Fibroblast of villous mesenchyme (primary cell): ENCODE measurements at regions not wholly inside any gene's neighbourhood (a gene's known extent, or its start where the extent isn't known, plus 50 kb on each side); places are given as distances from the start of the nearest gene placed in this dataset.

ENCODE experiments used
- DNase-seq: peaks from one replicate; pipeline ENCODE4 v3.0.0-alpha.2; 2010; ENCODE audit warnings: low read depth
- H3K4me3 ChIP-seq: 2 replicates; pipeline ENCODE4 v1.5.1; 2011; ENCODE audit warnings: low read depth, mild to moderate bottlenecking, low read length
- TF ChIP-seq, protein P1 (sequence below): IDR thresholded peaks from 2 replicates; pipeline ENCODE4 v1.5.1; 2012; ENCODE audit warnings: low read depth, mild to moderate bottlenecking, low read length; ENCODE audit not compliant: insufficient read depth

DNA sequence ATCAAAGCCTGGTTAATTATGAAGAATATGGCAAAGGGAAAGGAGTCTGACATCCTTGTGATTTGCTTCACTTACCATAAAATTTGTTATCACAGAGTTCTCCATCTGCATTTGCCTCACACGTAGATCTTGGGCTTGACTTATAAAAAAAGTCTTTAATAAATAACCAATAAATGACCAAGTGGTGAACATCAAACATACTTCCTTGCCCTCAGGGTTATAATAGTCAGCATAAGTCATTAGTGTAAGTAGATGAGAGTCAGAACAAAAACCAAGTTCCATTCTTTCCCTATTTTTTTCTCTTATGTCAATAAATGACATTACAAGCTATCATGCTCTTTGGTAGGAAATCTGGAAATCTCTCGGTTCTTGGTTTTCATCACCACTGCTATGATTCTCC lies 635.4 kb upstream of the ATXN7L3B start:
- no peak for DNase-seq
- no peak overlapping the region for H3K4me3 ChIP-seq
- TF ChIP-seq, protein P1, sequence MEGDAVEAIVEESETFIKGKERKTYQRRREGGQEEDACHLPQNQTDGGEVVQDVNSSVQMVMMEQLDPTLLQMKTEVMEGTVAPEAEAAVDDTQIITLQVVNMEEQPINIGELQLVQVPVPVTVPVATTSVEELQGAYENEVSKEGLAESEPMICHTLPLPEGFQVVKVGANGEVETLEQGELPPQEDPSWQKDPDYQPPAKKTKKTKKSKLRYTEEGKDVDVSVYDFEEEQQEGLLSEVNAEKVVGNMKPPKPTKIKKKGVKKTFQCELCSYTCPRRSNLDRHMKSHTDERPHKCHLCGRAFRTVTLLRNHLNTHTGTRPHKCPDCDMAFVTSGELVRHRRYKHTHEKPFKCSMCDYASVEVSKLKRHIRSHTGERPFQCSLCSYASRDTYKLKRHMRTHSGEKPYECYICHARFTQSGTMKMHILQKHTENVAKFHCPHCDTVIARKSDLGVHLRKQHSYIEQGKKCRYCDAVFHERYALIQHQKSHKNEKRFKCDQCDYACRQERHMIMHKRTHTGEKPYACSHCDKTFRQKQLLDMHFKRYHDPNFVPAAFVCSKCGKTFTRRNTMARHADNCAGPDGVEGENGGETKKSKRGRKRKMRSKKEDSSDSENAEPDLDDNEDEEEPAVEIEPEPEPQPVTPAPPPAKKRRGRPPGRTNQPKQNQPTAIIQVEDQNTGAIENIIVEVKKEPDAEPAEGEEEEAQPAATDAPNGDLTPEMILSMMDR = no peak

GRCh38 chr12:73906757-73907156 lies 630.9 kb upstream of the ATXN7L3B start:
- no peak for DNase-seq
- H3K4me3 ChIP-seq = no peak overlapping the region
- TF ChIP-seq, protein P1 = no peak

DNA sequence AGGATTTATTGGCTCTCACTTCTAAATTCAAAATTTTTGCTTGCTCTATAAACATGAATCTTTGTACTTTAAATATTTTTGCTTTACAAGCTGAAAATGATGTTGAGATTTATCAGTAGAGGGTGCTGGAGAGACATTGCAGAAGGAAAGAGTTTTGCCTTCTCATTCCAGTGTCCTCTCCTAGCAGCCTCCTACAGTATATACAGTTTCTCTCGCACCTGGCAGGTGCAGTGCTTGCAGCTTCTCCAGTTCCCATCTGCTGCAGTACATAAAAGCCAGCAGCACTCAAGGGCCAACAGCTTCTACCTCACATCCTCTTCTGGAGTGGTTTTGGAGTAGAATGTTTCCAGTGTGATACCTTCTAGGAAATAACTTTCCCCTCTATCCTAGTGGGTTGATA lies 601.8 kb upstream of the ATXN7L3B start:
- DNase-seq = no peak
- no peak overlapping the region for H3K4me3 ChIP-seq
- TF ChIP-seq, protein P1 = no peak

- no peak overlapping the region for H3K4me3 ChIP-seq
- no peak for DNase-seq
- TF ChIP-seq, protein P1 = no peak
Observed at GRCh38 chr12:73947326-73948026, 590.2 kb upstream of the ATXN7L3B start.

DNA sequence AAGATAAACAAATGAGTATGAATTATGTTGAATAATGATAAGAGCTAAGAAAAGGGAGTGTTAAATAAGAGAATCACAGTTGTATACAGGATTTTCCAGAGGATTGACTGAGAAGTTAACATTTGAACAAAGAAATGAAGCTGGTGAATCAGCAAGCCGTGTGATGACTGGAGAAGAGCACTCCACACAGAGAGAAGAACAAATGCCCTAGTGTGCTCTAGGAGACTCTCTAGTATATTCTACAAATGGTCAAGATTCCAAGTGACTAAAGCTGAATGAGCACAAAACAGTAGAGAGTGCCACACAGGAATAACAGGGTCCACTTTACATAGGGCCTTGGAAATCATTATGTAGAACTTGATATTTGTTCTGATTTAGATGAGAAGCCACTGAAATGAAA lies 587.1 kb upstream of the ATXN7L3B start:
- TF ChIP-seq, protein P1 = no peak
- DNase-seq = no peak
- no peak overlapping the region for H3K4me3 ChIP-seq

- DNase-seq = no peak
- TF ChIP-seq, protein P1 = no peak
- H3K4me3 ChIP-seq = no peak overlapping the region
Observed at GRCh38 chr12:73951956-73952703, 585.5 kb upstream of the ATXN7L3B start.
